ENCODE measurements at regions not wholly inside any gene's neighbourhood (a gene's known extent, or its start where the extent isn't known, plus 50 kb on each side); places are given as distances from the start of the nearest gene placed in this dataset.

DNA sequence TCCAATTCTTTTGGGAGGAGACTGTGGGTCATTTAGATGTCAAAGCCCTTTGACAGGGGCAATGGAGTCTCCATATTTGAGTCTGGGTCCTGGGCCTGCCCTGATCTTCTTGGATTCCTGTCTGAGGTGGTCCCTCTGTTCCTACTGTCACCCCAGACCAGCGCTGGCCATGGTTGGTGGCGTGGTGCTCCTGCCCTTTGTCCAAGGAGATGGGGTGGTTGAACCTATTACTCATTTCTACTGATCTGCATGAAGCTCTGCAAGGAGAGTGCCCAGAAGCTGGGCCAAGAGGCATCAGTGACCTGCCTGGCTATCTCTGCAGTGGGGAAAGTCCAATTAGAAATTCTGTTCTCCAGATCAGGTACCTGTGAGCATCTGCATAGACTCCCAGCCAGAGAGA lies 355.6 kb upstream of the NUPR2 start (continued):
- TF ChIP-seq POU5F1 (IDR thresholded peaks at IDR 0.05; ENCODE audit: low read depth, low read length) (no peak), HDAC6 (IDR thresholded peaks at IDR 0.05; ENCODE audit: low read depth, low read length) (no peak)

Measured in H1 (cell line).